HG02870 (cell line): ENCODE measurements at regions not wholly inside any gene's neighbourhood (a gene's known extent, or its start where the extent isn't known, plus 50 kb on each side); places are given as distances from the start of the nearest gene placed in this dataset.
A peak's percentile ranks its signal among the peaks of the same experiment; 100 is the strongest.

Experiments
- ATAC-seq: cut with Tn5 transposase; IDR thresholded peaks from one replicate; pipeline ENCODE4 v1.9.1; 2021; ENCODE audit warnings: mild to moderate bottlenecking, moderate library complexity; ENCODE audit not compliant: unreplicated experiment

DNA sequence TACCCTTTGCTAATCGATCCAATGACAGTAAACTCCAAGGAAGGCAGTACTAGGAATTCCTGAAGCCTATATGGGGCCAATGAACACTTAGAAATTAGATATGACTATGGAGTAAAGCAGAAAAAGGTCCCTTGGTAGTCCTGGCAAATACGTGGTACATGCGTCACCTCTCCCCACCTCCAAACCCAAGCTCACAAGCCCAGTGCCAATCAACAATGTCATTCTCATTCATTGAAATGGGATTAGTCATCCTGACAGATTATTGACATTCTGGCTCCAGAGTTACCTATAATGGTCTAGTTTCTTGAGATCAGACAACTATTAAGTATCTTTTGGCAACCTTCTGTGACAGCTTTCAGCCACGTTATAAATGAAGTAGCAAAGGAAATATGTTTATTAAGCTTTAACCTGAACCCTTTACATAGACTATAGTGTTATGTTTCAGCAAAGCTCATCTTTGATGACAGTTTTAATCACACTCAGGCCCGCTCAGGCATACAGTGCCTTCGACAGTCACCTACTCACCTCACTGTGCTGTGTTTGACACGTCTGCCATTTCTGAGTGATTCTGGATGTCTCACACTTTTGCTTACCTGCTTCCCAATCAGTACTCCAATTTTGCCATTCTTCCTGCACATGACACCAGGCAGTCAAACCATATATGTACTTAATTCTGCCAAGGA is 69.6 kb upstream of the ADO start:
- no peak for ATAC-seq

DNA sequence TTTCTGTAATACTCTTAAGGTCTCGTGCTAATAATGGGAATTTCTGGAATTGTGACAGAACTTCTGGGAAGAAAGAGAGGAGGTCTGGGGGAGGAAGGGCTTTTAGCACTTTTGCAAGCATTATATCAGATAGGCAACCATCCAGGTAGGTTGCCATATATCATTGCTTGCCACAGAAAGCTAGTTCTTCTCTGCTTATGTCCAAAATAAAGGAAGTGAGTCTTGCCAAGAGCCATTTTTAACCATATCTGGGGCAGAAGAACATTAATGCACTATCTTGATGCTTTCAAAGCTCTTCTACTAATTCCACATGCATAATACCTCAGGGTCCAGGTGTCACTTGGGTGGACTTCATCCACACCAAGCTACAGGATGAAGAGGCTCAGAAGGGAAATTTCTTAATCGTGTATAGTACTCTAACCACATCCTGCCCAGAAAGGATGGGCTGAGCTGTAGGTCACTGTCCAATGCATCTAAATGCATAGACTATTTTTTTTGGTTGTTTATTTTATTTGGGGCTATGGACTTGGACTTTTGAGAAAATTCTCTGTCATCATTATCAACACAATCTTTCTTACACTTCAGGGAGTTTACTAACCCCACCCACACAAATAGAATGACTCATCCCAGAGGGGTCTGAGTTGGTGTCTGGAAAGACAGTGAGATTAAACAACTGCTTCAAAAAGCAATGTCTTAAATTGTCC is 68.9 kb upstream of the ADO start:
- peak; percentile 37 for ATAC-seq

DNA sequence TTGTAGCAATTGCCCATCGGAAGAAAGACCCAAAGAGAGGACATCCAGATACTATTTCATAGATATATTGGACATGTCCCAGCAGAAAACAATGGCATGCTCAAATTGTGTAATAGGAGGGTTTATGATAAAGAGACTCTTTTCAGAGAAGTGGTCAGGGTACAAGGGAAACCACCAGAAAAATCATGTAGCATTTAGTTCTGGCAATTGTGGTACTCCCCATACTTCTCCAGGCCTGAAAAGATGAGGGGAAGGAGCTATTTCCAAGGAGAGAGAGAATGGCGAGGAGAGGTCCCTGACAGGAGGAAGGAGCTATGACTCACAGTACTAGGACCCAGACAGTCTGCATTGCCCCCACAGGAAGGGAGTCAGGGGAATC is 68.4 kb upstream of the ADO start:
- no peak for ATAC-seq

DNA sequence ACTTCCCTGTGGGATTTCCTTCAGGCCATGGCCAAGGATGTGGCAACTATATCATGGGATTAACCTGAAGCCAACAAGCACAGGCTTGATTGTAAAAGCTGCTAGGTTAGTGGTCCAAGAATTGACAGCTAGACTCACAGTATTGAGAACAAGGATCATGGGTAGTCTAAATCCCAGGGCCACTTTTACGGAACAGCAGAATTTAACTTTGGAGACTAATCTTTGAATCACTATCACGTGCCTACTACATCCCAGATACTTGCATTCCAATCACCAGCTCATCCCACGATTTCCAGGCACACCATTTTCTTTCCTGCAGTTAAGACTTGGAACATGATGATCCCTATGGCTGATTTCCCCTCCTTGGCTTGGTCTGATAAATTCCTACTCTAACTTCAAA is 65.6 kb upstream of the ADO start:
- ATAC-seq, result no peak

DNA sequence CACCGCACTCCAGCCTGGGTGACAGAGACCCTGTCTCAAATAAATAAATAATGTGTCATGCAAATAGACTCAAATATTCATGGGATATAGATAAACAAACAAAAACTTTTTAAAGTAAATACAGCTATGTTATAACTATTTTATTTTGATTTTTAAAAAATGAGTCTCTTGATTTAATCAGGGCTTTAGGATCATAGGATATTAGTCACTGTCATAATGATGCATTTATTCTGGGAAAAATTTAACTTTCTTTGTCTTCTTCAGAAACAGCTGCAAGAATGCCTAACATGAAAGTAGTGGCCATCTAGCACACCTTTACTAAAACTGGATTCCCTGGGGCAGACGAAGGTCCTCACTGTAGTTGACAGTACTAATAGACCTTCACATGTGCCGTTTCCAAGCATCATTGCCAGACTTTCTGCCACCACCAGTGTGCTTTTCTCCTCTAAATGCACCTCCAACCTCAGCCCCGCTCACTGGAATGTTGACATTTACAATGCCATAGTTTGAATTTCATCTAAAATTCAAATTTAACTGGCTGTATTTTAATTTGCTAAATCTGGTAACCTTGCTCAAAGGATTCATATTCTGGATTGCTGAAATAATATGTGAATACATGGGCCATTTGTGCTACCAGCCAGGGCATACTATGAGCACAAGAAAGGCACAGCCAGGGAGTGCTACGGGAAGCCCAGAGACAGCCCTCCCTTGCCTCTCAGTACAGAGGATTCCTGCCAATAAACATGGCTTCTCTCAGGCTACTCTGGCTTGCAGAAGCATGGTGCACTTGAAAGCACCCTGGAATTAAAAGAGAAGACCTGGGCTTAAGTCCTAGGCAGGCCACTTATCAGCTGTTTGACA is 63.4 kb upstream of the ADO start:
- no peak for ATAC-seq

DNA sequence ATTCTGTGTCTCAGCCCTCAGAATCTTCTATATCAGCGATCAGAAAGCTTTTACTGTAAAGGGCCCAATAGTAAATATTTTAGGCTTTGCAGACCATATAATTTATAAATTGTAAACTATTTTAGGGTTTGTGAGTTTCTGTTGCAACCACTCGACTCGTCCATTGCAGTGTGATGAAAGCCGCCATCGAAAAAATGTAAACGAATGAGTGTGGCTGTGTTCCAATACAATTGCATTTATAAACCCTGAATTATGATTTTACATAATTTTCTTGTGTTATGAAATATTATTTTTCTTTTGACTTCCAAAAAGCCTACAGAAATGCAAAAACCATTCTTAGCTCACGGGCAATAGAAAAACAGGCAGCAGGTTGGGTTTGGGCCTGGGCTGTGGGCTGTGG is 62.5 kb upstream of the ADO start:
- ATAC-seq, result no peak

DNA sequence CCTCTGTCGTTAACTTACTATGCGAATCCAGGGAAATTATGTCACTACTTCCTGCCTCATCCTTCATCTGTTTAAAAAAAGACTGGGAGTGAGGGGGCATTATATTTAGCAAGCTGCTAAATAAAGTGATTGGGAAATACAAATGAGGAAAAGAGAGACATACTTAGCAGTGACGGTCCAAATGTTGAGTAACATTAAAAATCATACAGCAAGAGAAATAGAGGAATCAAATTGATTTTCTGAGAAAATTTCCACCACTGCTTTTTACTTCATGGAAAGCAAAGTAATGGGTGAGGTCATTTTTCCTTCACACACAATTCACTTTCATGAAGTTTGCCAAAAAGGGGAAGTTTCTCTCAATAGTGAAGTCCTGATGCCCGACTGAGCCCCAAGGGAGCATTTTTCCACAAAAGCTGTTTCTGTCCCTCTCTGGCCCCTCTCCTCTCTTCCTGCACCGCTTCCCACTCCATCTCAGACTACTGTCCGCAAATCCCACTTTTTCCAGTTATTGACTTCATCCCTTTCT is 61.9 kb upstream of the ADO start:
- ATAC-seq, result no peak

DNA sequence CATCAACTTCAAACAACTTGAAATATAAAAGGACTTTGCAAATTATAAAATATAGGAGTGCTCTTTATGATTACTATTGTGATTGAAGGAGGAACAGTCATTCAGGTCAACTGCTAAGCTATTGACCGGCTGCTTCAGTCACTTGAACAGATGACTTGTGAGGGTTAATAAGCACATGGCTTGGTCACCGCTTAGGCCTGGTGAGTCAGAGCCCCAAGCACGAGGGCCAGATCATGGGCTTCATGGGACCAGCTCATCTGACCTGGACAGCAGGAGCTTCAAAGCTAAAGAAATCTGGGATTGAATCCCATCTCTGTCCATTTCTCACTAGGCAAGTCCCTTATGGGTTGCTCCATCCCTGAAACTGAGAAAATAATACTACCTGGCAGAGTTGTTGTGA is 60.4 kb upstream of the ADO start:
- ATAC-seq, result no peak

DNA sequence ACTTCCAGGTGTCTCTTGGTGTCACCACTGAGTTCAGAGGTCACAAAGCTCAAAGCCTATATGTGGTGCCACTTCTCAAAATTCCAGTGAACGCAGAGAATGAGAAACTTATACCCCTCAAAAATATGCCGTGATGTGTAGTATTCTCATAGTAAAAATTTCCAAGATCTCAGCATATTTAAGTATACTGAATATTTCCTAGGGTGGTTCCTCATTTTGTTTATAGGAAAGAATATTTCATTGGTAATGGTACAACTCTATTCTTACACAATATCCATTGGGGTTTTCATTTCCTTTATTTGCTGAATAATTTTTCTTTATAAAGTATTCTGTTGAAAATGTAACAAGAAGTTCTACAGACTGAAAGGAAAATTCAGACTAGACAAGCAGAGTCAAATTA is 58.9 kb upstream of the ADO start:
- ATAC-seq, result no peak

DNA sequence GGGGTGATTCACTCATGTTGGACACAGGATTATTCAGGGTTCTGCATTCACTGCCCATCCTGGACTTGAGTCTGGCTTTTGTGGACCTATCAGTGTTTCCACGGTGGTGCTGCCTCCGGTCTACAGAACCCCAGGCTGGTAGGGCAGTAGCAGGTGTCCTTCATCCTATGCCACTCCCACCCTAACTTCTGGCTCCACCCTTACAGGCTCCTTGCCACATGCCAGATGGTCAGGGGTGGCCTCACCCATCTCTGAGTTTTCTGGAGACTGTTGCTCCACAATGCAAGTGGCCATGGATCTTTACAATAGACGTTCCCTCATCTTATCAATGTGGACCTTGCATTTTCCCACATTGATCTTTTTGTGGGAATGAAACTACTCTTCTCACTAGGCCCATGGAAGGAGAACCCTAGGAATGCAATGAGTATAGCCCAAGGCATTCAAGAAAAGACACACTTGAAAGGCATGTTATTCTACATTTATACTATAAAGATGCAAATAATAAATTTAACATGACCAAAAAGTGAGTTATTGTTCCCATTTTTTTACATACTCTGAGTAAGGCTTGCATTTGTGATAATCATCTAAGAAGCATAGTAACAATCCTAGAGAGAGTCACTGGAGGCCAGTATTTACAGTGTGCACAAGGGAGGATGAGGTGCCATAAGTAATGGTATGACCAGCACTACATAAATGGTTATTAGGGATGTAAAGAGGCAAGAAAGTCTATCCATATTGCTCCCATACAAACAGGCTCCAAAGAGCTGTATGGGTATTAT is 57.4 kb upstream of the ADO start:
- no peak for ATAC-seq

DNA sequence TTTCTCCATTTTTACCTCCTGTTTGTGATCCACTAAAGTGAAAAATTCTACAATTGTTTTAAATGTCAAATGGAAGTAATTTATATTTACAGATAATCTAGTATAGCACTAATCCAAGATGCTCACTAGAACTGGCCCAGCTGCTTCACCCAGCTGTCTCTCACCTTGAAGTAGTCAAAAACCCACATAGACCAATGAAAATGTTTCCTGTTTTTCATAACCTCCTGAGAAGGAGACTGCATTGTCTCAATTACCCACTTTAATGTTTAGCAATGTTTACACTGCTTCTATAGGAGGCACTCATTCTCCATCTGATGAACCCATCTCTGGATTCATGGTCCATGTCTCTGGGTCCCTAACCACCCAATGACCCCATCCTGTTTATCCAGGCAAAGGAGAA is 56.1 kb upstream of the ADO start:
- peak; percentile 51 for ATAC-seq

DNA sequence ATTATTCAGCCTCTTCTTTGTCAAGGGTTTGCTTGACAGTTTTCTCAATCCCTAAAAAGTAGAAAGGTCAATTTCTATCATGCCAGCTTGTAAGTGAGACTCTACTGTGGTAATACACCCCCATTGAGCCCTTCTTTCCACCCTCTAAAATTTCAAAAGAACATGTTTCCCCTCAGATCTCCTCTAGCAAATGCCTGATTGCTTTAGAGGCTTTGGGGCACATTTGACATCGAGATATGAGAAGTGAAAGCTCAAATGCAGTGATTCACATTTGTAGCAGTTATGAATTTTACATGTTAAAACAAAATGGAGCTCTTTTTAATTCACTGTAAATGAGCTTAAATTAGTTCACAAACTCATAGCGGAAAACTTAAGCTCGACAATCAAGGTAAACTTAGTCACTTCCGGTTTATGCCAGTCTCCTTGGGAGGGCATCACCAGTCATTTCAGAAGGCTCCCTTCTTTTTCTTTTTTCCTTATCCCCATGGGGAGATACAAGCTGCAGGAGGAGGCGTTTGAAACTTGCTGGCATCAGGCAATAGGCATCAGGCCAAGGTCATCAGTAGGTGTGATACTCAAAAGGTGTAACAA is 55.3 kb upstream of the ADO start:
- ATAC-seq, result peak; percentile 49
